ENCODE measurements at regions not wholly inside any gene's neighbourhood (a gene's known extent, or its start where the extent isn't known, plus 50 kb on each side); places are given as distances from the start of the nearest gene placed in this dataset.
"Not testable (repeated sequence)": the region's sequence is repeated elsewhere in the genome, so short reads cannot be mapped to it uniquely, and the experiment has no call there.

- DNase-seq (ENCODE audit: low spot score): no peak
Observed at GRCh38 chr6:6810727-6811126, 222.2 kb downstream of the LY86 start.

- DNase-seq (ENCODE audit: low spot score): no peak
Observed at GRCh38 chr6:6811128-6812009, 222.8 kb downstream of the LY86 start.

- no peak for DNase-seq (ENCODE audit: low spot score)
Observed at GRCh38 chr6:6812427-6812826, 223.9 kb downstream of the LY86 start.

- DNase-seq (ENCODE audit: low spot score): no peak
Observed at GRCh38 chr6:6815732-6816131, 227.2 kb downstream of the LY86 start.

GRCh38 chr6:6816716-6817115 lies 228.2 kb downstream of the LY86 start:
- no peak for DNase-seq (ENCODE audit: low spot score)

- DNase-seq (ENCODE audit: low spot score): no peak
Observed at GRCh38 chr6:6818078-6818639, 229.6 kb downstream of the LY86 start.

- no peak for DNase-seq (ENCODE audit: low spot score)
Observed at GRCh38 chr6:6820641-6821238, 232.2 kb downstream of the LY86 start.

GRCh38 chr6:6821639-6822261 lies 233.2 kb downstream of the LY86 start:
- DNase-seq (ENCODE audit: low spot score): no peak

- DNase-seq (ENCODE audit: low spot score): no peak
Observed at GRCh38 chr6:6823030-6823429, 234.5 kb downstream of the LY86 start.

GRCh38 chr6:6823568-6824224 lies 235.2 kb downstream of the LY86 start:
- DNase-seq (ENCODE audit: low spot score): no peak

- DNase-seq (ENCODE audit: low spot score): no peak
Observed at GRCh38 chr6:6824381-6824780, 235.9 kb downstream of the LY86 start.

GRCh38 chr6:6825193-6825784 lies 236.8 kb downstream of the LY86 start:
- DNase-seq (ENCODE audit: low spot score): no peak

- no peak for DNase-seq (ENCODE audit: low spot score)
Observed at GRCh38 chr6:6826095-6826901, 237.8 kb downstream of the LY86 start.

- no peak for DNase-seq (ENCODE audit: low spot score)
Observed at GRCh38 chr6:6826961-6827360, 238.4 kb downstream of the LY86 start.

GRCh38 chr6:6829872-6830685 lies 241.6 kb downstream of the LY86 start:
- no peak for DNase-seq (ENCODE audit: low spot score)

- DNase-seq (ENCODE audit: low spot score): not testable (repeated sequence)
Observed at GRCh38 chr6:6830686-6831063, 242.2 kb downstream of the LY86 start.

GRCh38 chr6:6832439-6832838 lies 243.9 kb downstream of the LY86 start:
- no peak for DNase-seq (ENCODE audit: low spot score)

- DNase-seq (ENCODE audit: low spot score): no peak
Observed at GRCh38 chr6:6834356-6835222, 246.1 kb downstream of the LY86 start.

- no peak for DNase-seq (ENCODE audit: low spot score)
Observed at GRCh38 chr6:6835223-6835503, 246.6 kb downstream of the LY86 start.

All from mesenteric fat pad (tissue), 1 donor.